HCT116 (cell line): ENCODE measurements at regions not wholly inside any gene's neighbourhood (a gene's known extent, or its start where the extent isn't known, plus 50 kb on each side); places are given as distances from the start of the nearest gene placed in this dataset.

ENCODE experiments used
- ATAC-seq: fragments of 200-7000 bp; cut with Tn5 transposase; 2 replicates; pipeline ENCODE4 v1.9.1; 2020; ENCODE audit warnings: mild to moderate bottlenecking, moderate library complexity
- BruUV-seq: library from RNA; stranded (reverse); fragments of 400-500 nt; replicated peaks from 2 replicates; lab custom pipeline; 2021; lab: Mats Ljungman, UMichigan
- CTCF ChIA-PET: fragments of 300-600 bp; sonication (Branson Sonifier 250); formaldehyde crosslinking; loops from one replicate; lab custom pipeline; 2021; ENCODE audit warnings: antibody characterized with exemption; lab: Charles Lee
- POLR2A ChIA-PET: fragments of 300-600, 350-600 bp; sonication (Branson Sonifier 250); formaldehyde crosslinking; loops from one replicate; lab custom pipeline; 2021; ENCODE audit warnings: antibody characterized with exemption; lab: Charles Lee
- RAD21 ChIA-PET, 2 experiments: fragments of 300-600 bp; sonication (Branson Sonifier 250); formaldehyde crosslinking; loops; one replicate each; lab custom pipeline; 2023; ENCODE audit warnings: low total read pairs in 2 of 2; ENCODE audit not compliant: uncharacterized antibody in 2 of 2, unreplicated experiment in 2 of 2, low non-redundant PET in 1 of 2; lab: Charles Lee
- DNase-seq: peaks from one replicate; pipeline ENCODE4 v3.0.0-alpha.2; 2010; ENCODE audit warnings: low read depth, low spot score
- H2AFZ ChIP-seq: fragments of 200-600 bp; shearing (Covaris generic), sonication (generic); 2 replicates; pipeline ENCODE4 v1.6.1; 2017; ENCODE audit warnings: low read depth, mixed run types, mixed read lengths, antibody characterized with exemption, low read length; ENCODE audit not compliant: poor library complexity, severe bottlenecking
- H3K27ac ChIP-seq: 2 replicates; pipeline ENCODE4 v1.5.1; 2012; ENCODE audit warnings: low read depth, low read length
- H3K27me3 ChIP-seq: fragments of 200-600 bp; sonication (generic); 2 replicates; pipeline ENCODE4 v1.6.1; 2016; ENCODE audit warnings: mixed run types, low read length, mixed read lengths; ENCODE audit not compliant: insufficient read depth
- H3K36me3 ChIP-seq, 2 experiments: fragments of 200-500 bp in 1 of 2; fragments of 200-600 bp in 1 of 2; sonication (Bioruptor generic) in 1 of 2; sonication (generic) in 1 of 2; 2 replicates each; pipeline versions ENCODE4 v1.5.1 to v1.6.1; 2014 to 2016; ENCODE audit warnings: low read length in 2 of 2, inconsistent platforms in 1 of 2, mixed read lengths in 1 of 2, mixed run types in 1 of 2; ENCODE audit not compliant: insufficient read depth in 2 of 2, control insufficient read depth in 1 of 2
- H3K4me1 ChIP-seq, 2 experiments: fragments of 200-600 bp in 1 of 2; sonication (generic) in 1 of 2; 2 replicates each; pipeline versions ENCODE4 v1.5.1 to v1.6.1; 2012 to 2017; ENCODE audit warnings: low read length in 2 of 2, inconsistent platforms in 1 of 2, mild to moderate bottlenecking in 1 of 2, mixed read lengths in 1 of 2, mixed run types in 1 of 2, moderate library complexity in 1 of 2; ENCODE audit not compliant: insufficient read depth in 2 of 2, control insufficient read depth in 1 of 2
- H3K4me2 ChIP-seq: fragments of 200-600 bp; sonication (generic); 2 replicates; pipeline ENCODE4 v1.6.1; 2017; ENCODE audit warnings: mixed run types, low read length, mixed read lengths
- H3K4me3 ChIP-seq, 2 experiments: fragments of 200-600 bp in 1 of 2; sonication (generic) in 1 of 2; replicated peaks in 1 of 2; 2 replicates each; pipeline ENCODE4 v1.5.1; 2011 to 2016; ENCODE audit warnings: low read length in 2 of 2, control low read depth in 1 of 2, low read depth in 1 of 2, mild to moderate bottlenecking in 1 of 2, mixed read lengths in 1 of 2, mixed run types in 1 of 2
- H3K79me2 ChIP-seq: fragments of 200-600 bp; sonication (generic); 2 replicates; pipeline ENCODE4 v1.6.1; 2017; ENCODE audit warnings: mild to moderate bottlenecking, mixed run types, low read length, moderate library complexity, mixed read lengths; ENCODE audit not compliant: insufficient read depth
- H3K9ac ChIP-seq: fragments of 200-600 bp; sonication (generic); 2 replicates; pipeline ENCODE4 v1.6.1; 2016; ENCODE audit warnings: low read length, mixed read lengths
- H3K9me2 ChIP-seq: fragments of 200-600 bp; sonication (generic), shearing (Covaris generic); 2 replicates; pipeline ENCODE4 v1.6.1; 2017; ENCODE audit warnings: mixed run types, mild to moderate bottlenecking, moderate library complexity; ENCODE audit not compliant: insufficient read depth
- H3K9me3 ChIP-seq, 2 experiments: fragments of 200-500 bp in 1 of 2; fragments of 200-600 bp in 1 of 2; sonication (Bioruptor generic) in 1 of 2; sonication (generic) in 1 of 2; 2 replicates each; pipeline ENCODE4 v1.6.1; 2014 to 2017; ENCODE audit warnings: low read length in 2 of 2, mixed read lengths in 2 of 2, inconsistent platforms in 1 of 2, low read depth in 1 of 2, mild to moderate bottlenecking in 1 of 2, mixed run types in 1 of 2, moderate library complexity in 1 of 2; ENCODE audit not compliant: control insufficient read depth in 1 of 2, insufficient read depth in 1 of 2
- H4K20me1 ChIP-seq: fragments of 200-600 bp; sonication (generic), shearing (Covaris generic); 2 replicates; pipeline ENCODE4 v1.6.1; 2017; ENCODE audit warnings: mixed run types, mild to moderate bottlenecking, moderate library complexity; ENCODE audit not compliant: insufficient read depth
- CBX3 ChIP-seq: IDR thresholded peaks from 2 replicates; pipeline ENCODE4 v1.6.1; 2012; ENCODE audit warnings: low read depth
- EGR1 ChIP-seq: IDR thresholded peaks from 2 replicates; pipeline ENCODE4 v1.6.1; 2012; ENCODE audit warnings: low read depth
- ELF1 ChIP-seq: IDR thresholded peaks from 2 replicates; pipeline ENCODE4 v1.6.1; 2012; ENCODE audit warnings: low read depth, borderline replicate concordance
- EZH2phosphoT487 ChIP-seq: fragments of 200-600 bp; IDR thresholded peaks from 2 replicates; pipeline ENCODE4 v1.6.1; 2018; ENCODE audit warnings: antibody characterized with exemption, borderline replicate concordance
- SIN3A ChIP-seq: IDR thresholded peaks from 2 replicates; pipeline ENCODE4 v1.6.1; 2012; ENCODE audit warnings: low read depth
- TCF7L2 ChIP-seq: IDR thresholded peaks from 2 replicates; pipeline ENCODE4 v1.7.0; 2011; ENCODE audit warnings: borderline replicate concordance, inconsistent platforms; ENCODE audit not compliant: insufficient read depth, insufficient read length; ENCODE audit errors: extremely low read depth
- YY1 ChIP-seq: IDR thresholded peaks from 2 replicates; pipeline ENCODE4 v1.6.1; 2011; ENCODE audit warnings: low read length, low read depth, moderate library complexity, mild to moderate bottlenecking; ENCODE audit not compliant: insufficient replicate concordance; ENCODE audit errors: extremely low read depth
- ZFX ChIP-seq: fragments of 450-650 bp; IDR thresholded peaks from 2 replicates; pipeline ENCODE4 v1.6.1; 2017
- intact Hi-C: fragments of 100-400 bp; cut with micrococcal nuclease; formaldehyde crosslinking; loops from 2 replicates; pipeline ENCODE4 v1.10.0; 2022
- TF ChIP-seq, protein P1 (sequence below): IDR thresholded peaks from 2 replicates; pipeline ENCODE4 v1.6.1; 2012; ENCODE audit warnings: low read depth
- TF ChIP-seq, protein P2 (sequence below): IDR thresholded peaks from 2 replicates; pipeline ENCODE4 v1.6.1; 2012
- TF ChIP-seq, protein P3 (sequence below): IDR thresholded peaks from 2 replicates; pipeline ENCODE4 v1.6.1; 2012

DNA sequence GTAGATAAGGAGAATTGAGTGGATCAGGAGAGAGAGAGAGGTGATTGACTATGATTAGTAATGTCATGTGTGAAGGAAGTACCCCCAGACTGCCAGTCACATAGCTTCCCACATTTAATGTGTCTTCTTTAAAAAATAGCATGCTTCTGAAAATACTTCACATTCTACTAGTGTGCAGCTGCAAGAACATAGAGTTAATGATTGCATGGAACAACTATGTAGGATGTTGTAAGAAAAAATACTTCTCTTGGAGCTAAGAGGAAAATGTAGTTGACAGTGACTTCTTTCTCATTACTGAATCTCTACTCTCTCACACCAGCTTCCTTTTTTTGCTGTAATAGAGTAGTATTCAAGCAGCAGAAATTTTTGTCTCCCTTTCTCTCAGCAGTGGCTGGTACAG is 1016.2 kb downstream of the NLGN4Y start:
- no peak overlapping the region for H3K4me2 ChIP-seq
- no peaks in the 10 kb centered on the region for H3K4me1 ChIP-seq
- ChIA-PET CTCF (no interaction called here), POLR2A (no interaction called here), RAD21 (no interaction called here)
- DNase-seq (no peak), ATAC-seq (no peak)
- intact Hi-C loops, result no loop called here
- no peaks in the 10 kb centered on the region for H3K36me3 ChIP-seq
- no TSS peak for BruUV-seq
- H3K9me2 ChIP-seq, result no peaks in the 10 kb centered on the region
- no peaks in the 10 kb centered on the region for H3K9me3 ChIP-seq
- no peaks in the 10 kb centered on the region for H3K79me2 ChIP-seq
- H3K27me3 ChIP-seq, result no peaks in the 10 kb centered on the region
- H2AFZ ChIP-seq, result no peak overlapping the region
- H4K20me1 ChIP-seq, result no peaks in the 10 kb centered on the region
- H3K4me3 ChIP-seq, result no peak overlapping the region
- H3K9ac ChIP-seq, result no peak overlapping the region
- TF ChIP-seq SIN3A (no peak), YY1 (no peak), EGR1 (no peak), CBX3 (no peak), EZH2phosphoT487 (no peak), TCF7L2 (no peak), ELF1 (no peak), ZFX (no peak)
- TF ChIP-seq, protein P1, sequence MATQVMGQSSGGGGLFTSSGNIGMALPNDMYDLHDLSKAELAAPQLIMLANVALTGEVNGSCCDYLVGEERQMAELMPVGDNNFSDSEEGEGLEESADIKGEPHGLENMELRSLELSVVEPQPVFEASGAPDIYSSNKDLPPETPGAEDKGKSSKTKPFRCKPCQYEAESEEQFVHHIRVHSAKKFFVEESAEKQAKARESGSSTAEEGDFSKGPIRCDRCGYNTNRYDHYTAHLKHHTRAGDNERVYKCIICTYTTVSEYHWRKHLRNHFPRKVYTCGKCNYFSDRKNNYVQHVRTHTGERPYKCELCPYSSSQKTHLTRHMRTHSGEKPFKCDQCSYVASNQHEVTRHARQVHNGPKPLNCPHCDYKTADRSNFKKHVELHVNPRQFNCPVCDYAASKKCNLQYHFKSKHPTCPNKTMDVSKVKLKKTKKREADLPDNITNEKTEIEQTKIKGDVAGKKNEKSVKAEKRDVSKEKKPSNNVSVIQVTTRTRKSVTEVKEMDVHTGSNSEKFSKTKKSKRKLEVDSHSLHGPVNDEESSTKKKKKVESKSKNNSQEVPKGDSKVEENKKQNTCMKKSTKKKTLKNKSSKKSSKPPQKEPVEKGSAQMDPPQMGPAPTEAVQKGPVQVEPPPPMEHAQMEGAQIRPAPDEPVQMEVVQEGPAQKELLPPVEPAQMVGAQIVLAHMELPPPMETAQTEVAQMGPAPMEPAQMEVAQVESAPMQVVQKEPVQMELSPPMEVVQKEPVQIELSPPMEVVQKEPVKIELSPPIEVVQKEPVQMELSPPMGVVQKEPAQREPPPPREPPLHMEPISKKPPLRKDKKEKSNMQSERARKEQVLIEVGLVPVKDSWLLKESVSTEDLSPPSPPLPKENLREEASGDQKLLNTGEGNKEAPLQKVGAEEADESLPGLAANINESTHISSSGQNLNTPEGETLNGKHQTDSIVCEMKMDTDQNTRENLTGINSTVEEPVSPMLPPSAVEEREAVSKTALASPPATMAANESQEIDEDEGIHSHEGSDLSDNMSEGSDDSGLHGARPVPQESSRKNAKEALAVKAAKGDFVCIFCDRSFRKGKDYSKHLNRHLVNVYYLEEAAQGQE, result no peak
- TF ChIP-seq, protein P2, sequence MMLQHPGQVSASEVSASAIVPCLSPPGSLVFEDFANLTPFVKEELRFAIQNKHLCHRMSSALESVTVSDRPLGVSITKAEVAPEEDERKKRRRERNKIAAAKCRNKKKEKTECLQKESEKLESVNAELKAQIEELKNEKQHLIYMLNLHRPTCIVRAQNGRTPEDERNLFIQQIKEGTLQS, result no peak
- TF ChIP-seq, protein P3, sequence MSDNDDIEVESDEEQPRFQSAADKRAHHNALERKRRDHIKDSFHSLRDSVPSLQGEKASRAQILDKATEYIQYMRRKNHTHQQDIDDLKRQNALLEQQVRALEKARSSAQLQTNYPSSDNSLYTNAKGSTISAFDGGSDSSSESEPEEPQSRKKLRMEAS, result no peak
- no peak overlapping the region for H3K27ac ChIP-seq
